ENCODE measurements at regions not wholly inside any gene's neighbourhood (a gene's known extent, or its start where the extent isn't known, plus 50 kb on each side); places are given as distances from the start of the nearest gene placed in this dataset.

- TF ChIP-seq POLR2AphosphoS5 (IDR thresholded peaks at IDR 0.05; ENCODE audit: insufficient read depth in 1 of 2, low read depth in 1 of 2): no peak
- no peak for TF ChIP-seq CTCF (IDR thresholded peaks at IDR 0.05)
These were observed 224.8 kb upstream of the TNRC6C start for GRCh38 chr17:77733576-77734296.

Measured in vagina (tissue), 2 donors.